NCI-H82 (cell line): ENCODE measurements at regions not wholly inside any gene's neighbourhood (a gene's known extent, or its start where the extent isn't known, plus 50 kb on each side); places are given as distances from the start of the nearest gene placed in this dataset.

Source experiments
- DNase-seq: peaks from one replicate; lab custom pipeline; 2025; lab: John Stamatoyannopoulos, UW

- no peak for DNase-seq
These were observed 691.4 kb downstream of the ADGRL2 start for GRCh38 chr1:82492159-82492558.

- DNase-seq = no peak
These were observed 690.7 kb downstream of the ADGRL2 start for GRCh38 chr1:82491301-82492048.

- no peak for DNase-seq
These were observed 687.0 kb downstream of the ADGRL2 start for GRCh38 chr1:82487778-82488177.

GRCh38 chr1:82486969-82487368 lies 686.2 kb downstream of the ADGRL2 start:
- no peak for DNase-seq

- no peak for DNase-seq
These were observed 685.7 kb downstream of the ADGRL2 start for GRCh38 chr1:82486468-82486867.

GRCh38 chr1:82485591-82486369 lies 685.0 kb downstream of the ADGRL2 start:
- no peak for DNase-seq

GRCh38 chr1:82483146-82483545 lies 682.4 kb downstream of the ADGRL2 start:
- DNase-seq = no peak

GRCh38 chr1:82478916-82479315 lies 678.2 kb downstream of the ADGRL2 start:
- DNase-seq = no peak

- peak; percentile 98 for DNase-seq
These were observed 671.9 kb downstream of the ADGRL2 start for GRCh38 chr1:82472489-82473131.

- DNase-seq = no peak
These were observed 666.2 kb downstream of the ADGRL2 start for GRCh38 chr1:82466891-82467290.

- no peak for DNase-seq
These were observed 665.7 kb downstream of the ADGRL2 start for GRCh38 chr1:82466416-82466815.

GRCh38 chr1:82465024-82465423 lies 664.3 kb downstream of the ADGRL2 start:
- no peak for DNase-seq

GRCh38 chr1:82464362-82465001 lies 663.7 kb downstream of the ADGRL2 start:
- peak; percentile 83 for DNase-seq

- DNase-seq = peak; percentile 74
These were observed 663.2 kb downstream of the ADGRL2 start for GRCh38 chr1:82463951-82464350.

GRCh38 chr1:82462366-82462765 lies 661.6 kb downstream of the ADGRL2 start:
- no peak for DNase-seq

- DNase-seq = no peak
These were observed 654.6 kb downstream of the ADGRL2 start for GRCh38 chr1:82455342-82455741.

- no peak for DNase-seq
These were observed 653.7 kb downstream of the ADGRL2 start for GRCh38 chr1:82454431-82454830.

GRCh38 chr1:82453511-82454185 lies 652.9 kb downstream of the ADGRL2 start:
- DNase-seq = no peak

- DNase-seq = no peak
These were observed 651.4 kb downstream of the ADGRL2 start for GRCh38 chr1:82452096-82452495.

- DNase-seq = no peak
These were observed 650.5 kb downstream of the ADGRL2 start for GRCh38 chr1:82451191-82451590.

GRCh38 chr1:82449506-82450057 lies 648.8 kb downstream of the ADGRL2 start:
- DNase-seq = peak; percentile 59

- no peak for DNase-seq
These were observed 646.2 kb downstream of the ADGRL2 start for GRCh38 chr1:82446955-82447354.
